Ovary (tissue), 3 donors: ENCODE measurements at regions not wholly inside any gene's neighbourhood (a gene's known extent, or its start where the extent isn't known, plus 50 kb on each side); places are given as distances from the start of the nearest gene placed in this dataset.

Experiments used
- CTCF ChIP-seq, 3 donors: fragments of 450-650 bp in 2 of 3; fragments of 200-600 bp in 1 of 3; IDR thresholded peaks; one replicate each; pipeline versions ENCODE4 v1.5.1 to v1.8.0; 2016 to 2022; ENCODE audit warnings: antibody characterized with exemption in 3 of 3, mild to moderate bottlenecking in 1 of 3
- EP300 ChIP-seq: sonication (generic); formaldehyde crosslinking; IDR thresholded peaks from one replicate; pipeline ENCODE4 v1.6.1; 2017; ENCODE audit warnings: antibody characterized with exemption
- POLR2A ChIP-seq: fragments of 450-650 bp; IDR thresholded peaks from one replicate; pipeline ENCODE4 v1.6.1; 2017; ENCODE audit warnings: antibody characterized with exemption, mild to moderate bottlenecking, moderate library complexity
- donor health status: DM: no; HTN: no; CAD: no.

DNA sequence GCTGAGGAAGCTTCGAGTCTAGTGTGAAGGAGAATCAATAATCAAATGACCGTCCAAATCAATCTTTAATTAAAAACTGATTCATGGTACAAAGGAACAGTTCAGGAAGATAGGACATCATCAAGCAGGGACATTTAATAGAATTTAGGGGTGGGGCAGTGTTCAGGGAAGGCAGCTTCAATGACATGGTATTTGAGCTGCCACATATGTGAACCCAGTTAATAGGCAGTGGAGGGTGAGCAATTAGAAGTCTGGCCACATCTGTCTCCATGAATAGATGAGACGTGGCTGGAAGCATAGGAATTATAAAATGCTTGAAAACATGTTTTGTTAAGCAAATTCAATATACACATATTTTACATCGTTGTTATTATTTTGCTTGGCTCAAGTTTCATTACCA, 362.7 kb downstream of the PRDM2 start:
- TF ChIP-seq POLR2A (no peak), CTCF (IDR thresholded peaks at IDR 0.05) (no peak), EP300 (no peak)
